ENCODE measurements at regions not wholly inside any gene's neighbourhood (a gene's known extent, or its start where the extent isn't known, plus 50 kb on each side); places are given as distances from the start of the nearest gene placed in this dataset.

- Histone ChIP-seq H3K9ac (ENCODE audit: low read depth, low read length) (no peak overlapping the region), H3K27me3 (ENCODE audit: control insufficient read depth, insufficient read depth, low read length) (no peaks in the 10 kb centered on the region), H2BK120ac (ENCODE audit: low read depth, low read length) (peak overlapping the region; percentile 81), H4K5ac (ENCODE audit: low read depth, low read length) (peak overlapping the region; percentile 50; the same call in 1 of the 2 replicates), H3K4me2 (ENCODE audit: low read depth, low read length) (peak overlapping the region; percentile 60; the same call in 1 of the 2 replicates), H3K27ac (ENCODE audit: insufficient read depth, low read length) (peak overlapping the region; percentile 72), H2AFZ (replicated peaks; ENCODE audit: low read length, poor library complexity) (no peak overlapping the region), H3K9me3 (ENCODE audit: control insufficient read depth, insufficient read depth, low read length) (no peaks in the 10 kb centered on the region), H3K14ac (replicated peaks; ENCODE audit: low read depth, low read length) (peak overlapping the region; percentile 37), H3K56ac (ENCODE audit: extremely low read depth, insufficient read depth, low read length) (no peak overlapping the region), H2BK15ac (ENCODE audit: low read depth, low read length) (peak overlapping the region; percentile 92; the same call in 1 of the 3 replicates), H3K4me3 (ENCODE audit: insufficient read depth, low read depth, low read length) (no peak overlapping the region), H3K36me3 (ENCODE audit: control insufficient read depth, insufficient read depth, low read length) (no peaks in the 10 kb centered on the region), H3K4me1 (ENCODE audit: control insufficient read depth, insufficient read depth, low read length) (peaks cover 8% of the 10 kb centered on the region), H2AK9ac (replicated peaks; ENCODE audit: low read depth, low read length, poor library complexity) (no peak overlapping the region), H4K20me1 (ENCODE audit: insufficient read depth, low read length) (no peaks in the 10 kb centered on the region), H3K18ac (ENCODE audit: low read depth, low read length) (peak overlapping the region; percentile 87), H2AK5ac (ENCODE audit: low read depth, low read length) (no peak overlapping the region), H3K9me1 (ENCODE audit: insufficient read depth, low read length) (peaks cover 3% of the 10 kb centered on the region; the same call in 1 of the 2 replicates), H3K4ac (ENCODE audit: low read depth, low read length) (peak overlapping the region; percentile 0; the same call in 1 of the 2 replicates), H2BK5ac (ENCODE audit: low read depth, low read length, poor library complexity, severe bottlenecking) (peak overlapping the region; percentile 68), H3K79me1 (ENCODE audit: low read depth in 1 of 2, low read length in 2 of 2) (no peaks in the 10 kb centered on the region), H4K91ac (ENCODE audit: insufficient read depth, low read depth, low read length) (peak overlapping the region; percentile 59), H4K8ac (ENCODE audit: low read depth in 2 of 2, low read length in 2 of 2) (peak overlapping the region in 1 of 2 experiments; percentile 76; a peak in 3 of 4 replicates), H3K23ac (ENCODE audit: low read depth, low read length) (peak overlapping the region; percentile 48; the same call in 1 of the 2 replicates), H2BK20ac (ENCODE audit: low read depth, low read length) (peak overlapping the region; percentile 83)
- BruUV-seq (replicated peaks): no TSS peak
- DNase-seq (peak; percentile 94), ATAC-seq (ENCODE audit: low read depth) (peak; percentile 74)
- dilution Hi-C loops (cut with HindIII; ENCODE audit: low sequenced_read_pairs, unreplicated experiment): no loop called here
- intact Hi-C loops (cut with micrococcal nuclease): no loop called here
- POLR2A ChIA-PET (ENCODE audit: unreplicated experiment): no interaction called here
- 40% methylated on average over 2 of the region's 6 CpGs; no CpG with 5 or more reads in 1 of the 2 experiments for WGBS, 2 experiments (ENCODE audit: extremely low coverage in 2 of 2, insufficient read length in 1 of 2)
- in situ Hi-C loops (cut with MboI; ENCODE audit: low sequenced_read_pairs): no loop called here
- CTCF ChIA-PET: interaction anchor here (0.6 to 0.8 kb wide), 2 partner anchors 13 to 84 kb away, joined by 3 to 4 read pairs; no protein-coding TSS in a partner anchor
- TF ChIP-seq CHD1 (IDR thresholded peaks at IDR 0.05; ENCODE audit: low read depth, low read length): no peak
- peak; percentile 22 for TF ChIP-seq RCOR1 (IDR thresholded peaks at IDR 0.05; ENCODE audit: insufficient replicate concordance, low read length)
- TF ChIP-seq FOS (IDR thresholded peaks at IDR 0.05; ENCODE audit: low read depth, low read length): peak; percentile 91
Measured at GRCh38 chr9:107213561-107214028, 69.5 kb upstream of the RAD23B start.
